MM.1S (cell line): ENCODE measurements at regions not wholly inside any gene's neighbourhood (a gene's known extent, or its start where the extent isn't known, plus 50 kb on each side); places are given as distances from the start of the nearest gene placed in this dataset.

Experiments used
- CTCF ChIP-seq: fragments of 300-600 bp; sonication (generic); IDR thresholded peaks from 2 replicates; pipeline ENCODE4 v1.5.1; 2016; ENCODE audit warnings: antibody characterized with exemption, low read length, mixed read lengths
- EZH2 ChIP-seq: fragments of 300-600 bp; sonication (generic); optimal IDR thresholded peaks from 2 replicates; pipeline ENCODE3; 2017; ENCODE audit warnings: low read depth, mild to moderate bottlenecking, antibody characterized with exemption, low read length, mixed read lengths
- EZH2phosphoT487 ChIP-seq: fragments of 300-600 bp; sonication (generic); IDR thresholded peaks from 2 replicates; pipeline ENCODE4 v1.6.1; 2018; ENCODE audit warnings: antibody characterized with exemption, low read length

- TF ChIP-seq EZH2, result no peak
- TF ChIP-seq CTCF, result no peak
- no peak for TF ChIP-seq EZH2phosphoT487
Measured at GRCh38 chr17:83190004-83190385, 110.6 kb downstream of the METRNL start.
